ENCODE measurements at regions not wholly inside any gene's neighbourhood (a gene's known extent, or its start where the extent isn't known, plus 50 kb on each side); places are given as distances from the start of the nearest gene placed in this dataset.

GRCh38 chr20:6613280-6613861 lies 154.1 kb upstream of the BMP2 start (continued):
- TF ChIP-seq USF1 (IDR thresholded peaks at IDR 0.05; ENCODE audit: borderline replicate concordance, low read depth) (no peak), RAD21 (IDR thresholded peaks at IDR 0.05; ENCODE audit: low read length) (no peak), RXRA (IDR thresholded peaks at IDR 0.05; ENCODE audit: borderline replicate concordance, low read depth) (no peak), GABPA (IDR thresholded peaks at IDR 0.05; ENCODE audit: low read depth) (no peak)

GRCh38 chr20:6612606-6612923 lies 154.9 kb upstream of the BMP2 start:
- Histone ChIP-seq H3K4me1 (ENCODE audit: control insufficient read depth in 1 of 2, insufficient read depth in 2 of 2, low read depth in 1 of 2, low read length in 1 of 2) (no peaks in the 10 kb centered on the region), H4K20me1 (ENCODE audit: insufficient read depth) (no peaks in the 10 kb centered on the region), H3K79me2 (ENCODE audit: insufficient read depth) (no peaks in the 10 kb centered on the region), H3K9me2 (no peaks in the 10 kb centered on the region), H3K4me2 (no peak overlapping the region), H3K4me3 (ENCODE audit: low read depth in 2 of 2, low read length in 1 of 2) (no peak overlapping the region), H3K27ac (ENCODE audit: low read depth in 2 of 2, low read length in 1 of 2) (no peak overlapping the region), H3K9ac (no peak overlapping the region), H3K9me3 (no peaks in the 10 kb centered on the region), H3F3A (replicated peaks; ENCODE audit: insufficient read depth) (no peaks in the 10 kb centered on the region), H3K27me3 (ENCODE audit: insufficient read depth) (no peaks in the 10 kb centered on the region), H3K36me3 (replicated peaks in 1 of 2; ENCODE audit: control insufficient read depth in 1 of 2, insufficient read depth in 2 of 2, low read length in 1 of 2) (no peaks in the 10 kb centered on the region), H2AFZ (ENCODE audit: low read depth) (no peak overlapping the region)
- WGBS (ENCODE audit: low lambda C conversion rate), result 10% methylated on average over 1 of the region's 1 CpG
- ChIA-PET POLR2A (no interaction called here), CTCF (no interaction called here)
- no peak for DNase-seq
- no peak for TF ChIP-seq ELF1 (IDR thresholded peaks at IDR 0.05)
- no peak for TF ChIP-seq NFIC (IDR thresholded peaks at IDR 0.05; ENCODE audit: borderline replicate concordance)
- TF ChIP-seq MXI1 (IDR thresholded peaks at IDR 0.05; ENCODE audit: low read depth, low read length), result no peak
- no peak for TF ChIP-seq NRF1 (IDR thresholded peaks at IDR 0.05; ENCODE audit: low read depth, low read length)
- no peak for TF ChIP-seq JUND (IDR thresholded peaks at IDR 0.05)
- no peak for TF ChIP-seq FOSL2 (IDR thresholded peaks at IDR 0.05; ENCODE audit: borderline replicate concordance, low read depth)
- TF ChIP-seq USF2 (IDR thresholded peaks at IDR 0.05; ENCODE audit: borderline replicate concordance, low read depth, low read length), result no peak
- no peak for TF ChIP-seq REST (IDR thresholded peaks at IDR 0.05; ENCODE audit: low read depth, low read length)
- no peak for TF ChIP-seq ZBTB33 (IDR thresholded peaks at IDR 0.05; ENCODE audit: borderline replicate concordance, low read depth)
- TF ChIP-seq TAF1 (IDR thresholded peaks at IDR 0.05; ENCODE audit: borderline replicate concordance, low read depth, low read length), result no peak
- TF ChIP-seq RFX5 (IDR thresholded peaks at IDR 0.05; ENCODE audit: low read length), result no peak
- TF ChIP-seq GABPA (IDR thresholded peaks at IDR 0.05; ENCODE audit: low read depth), result no peak
- no peak for TF ChIP-seq SMC3 (IDR thresholded peaks at IDR 0.05; ENCODE audit: low read depth, low read length)

Data from SK-N-SH (cell line).